Neural progenitor cell (in vitro differentiated cells): ENCODE measurements at regions not wholly inside any gene's neighbourhood (a gene's known extent, or its start where the extent isn't known, plus 50 kb on each side); places are given as distances from the start of the nearest gene placed in this dataset.

Source experiments
- CTCF ChIP-seq: fragments of 200-600 bp; sonication (generic); IDR thresholded peaks from 2 replicates; pipeline ENCODE4 v1.5.1; 2017; ENCODE audit warnings: antibody characterized with exemption, mild to moderate bottlenecking
- EZH2 ChIP-seq: fragments of 200-600 bp; sonication (generic); IDR thresholded peaks from 2 replicates; pipeline ENCODE4 v1.6.1; 2017; ENCODE audit warnings: antibody characterized with exemption, mild to moderate bottlenecking, moderate library complexity
- EZH2phosphoT487 ChIP-seq: fragments of 200-600 bp; sonication (generic); IDR thresholded peaks from 2 replicates; pipeline ENCODE4 v1.6.1; 2017; ENCODE audit warnings: antibody characterized with exemption

DNA sequence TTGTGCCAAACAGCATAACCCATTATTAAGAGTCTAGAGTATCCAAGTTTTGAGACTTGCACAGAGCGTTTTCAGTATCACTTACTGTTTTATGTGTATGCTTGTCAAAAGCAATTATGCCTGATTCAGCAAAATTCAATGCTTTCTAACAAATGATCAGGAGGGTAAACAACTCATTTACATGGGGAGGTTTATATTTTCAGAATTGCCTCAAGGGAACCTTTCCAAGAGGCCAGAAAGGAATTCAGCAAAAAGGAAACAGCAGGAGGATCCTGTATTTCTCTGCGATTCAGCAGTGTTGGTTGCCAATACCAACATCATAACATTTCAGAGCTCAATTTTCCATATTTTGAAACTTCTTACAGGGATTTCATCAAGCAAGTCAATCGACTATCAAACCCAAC is 69.3 kb upstream of the DAB2 start:
- no peak for TF ChIP-seq EZH2
- no peak for TF ChIP-seq CTCF
- no peak for TF ChIP-seq EZH2phosphoT487
